SIG-M5 treated with dmso at 0.1 percent for 504 hours (cell line): ENCODE measurements at regions not wholly inside any gene's neighbourhood (a gene's known extent, or its start where the extent isn't known, plus 50 kb on each side); places are given as distances from the start of the nearest gene placed in this dataset.
A peak's percentile ranks its signal among the peaks of the same experiment; 100 is the strongest.

Experiments used
- DNase-seq: peaks from one replicate; lab custom pipeline; 2025; ENCODE audit not compliant: unreplicated experiment; lab: John Stamatoyannopoulos, UW

DNA sequence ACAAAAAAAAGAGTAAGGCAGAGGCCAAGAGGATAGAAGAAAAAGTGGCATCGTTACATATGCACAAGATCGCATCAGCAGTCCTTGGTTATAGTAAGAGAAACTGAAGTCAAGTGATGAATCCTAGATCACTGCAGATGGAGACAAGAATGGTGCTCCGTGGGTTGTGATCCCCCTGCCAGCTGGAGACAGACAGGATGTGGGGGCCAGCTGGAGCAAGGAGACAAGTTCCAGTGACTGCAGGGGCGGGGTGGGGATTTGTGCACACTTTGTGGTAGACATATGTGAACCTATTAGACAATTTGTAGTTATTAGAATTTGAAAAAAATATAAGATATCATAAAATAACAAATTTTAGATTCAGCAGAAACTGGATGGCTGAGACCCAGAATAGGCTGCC is 697.9 kb upstream of the ADAMTS16 start:
- no peak for DNase-seq

DNA sequence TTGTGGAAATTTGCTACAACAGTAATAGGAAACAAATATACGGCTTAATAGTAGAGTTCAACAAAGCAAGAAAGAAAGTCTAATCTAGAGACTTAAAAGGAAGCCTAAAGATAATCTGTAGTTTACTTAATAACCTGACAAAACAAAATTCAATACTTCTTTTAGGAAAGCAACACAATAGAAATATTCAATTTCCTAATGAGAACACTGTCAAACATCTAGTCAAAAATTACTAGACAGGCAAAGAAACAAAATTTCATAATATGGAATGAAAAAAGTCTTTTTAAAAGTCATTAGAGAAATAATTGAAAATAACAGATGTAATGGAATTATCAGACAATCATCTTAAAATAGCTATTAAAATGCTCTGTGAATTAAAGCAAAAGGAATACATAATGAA is 692.5 kb upstream of the ADAMTS16 start:
- DNase-seq, result no peak

DNA sequence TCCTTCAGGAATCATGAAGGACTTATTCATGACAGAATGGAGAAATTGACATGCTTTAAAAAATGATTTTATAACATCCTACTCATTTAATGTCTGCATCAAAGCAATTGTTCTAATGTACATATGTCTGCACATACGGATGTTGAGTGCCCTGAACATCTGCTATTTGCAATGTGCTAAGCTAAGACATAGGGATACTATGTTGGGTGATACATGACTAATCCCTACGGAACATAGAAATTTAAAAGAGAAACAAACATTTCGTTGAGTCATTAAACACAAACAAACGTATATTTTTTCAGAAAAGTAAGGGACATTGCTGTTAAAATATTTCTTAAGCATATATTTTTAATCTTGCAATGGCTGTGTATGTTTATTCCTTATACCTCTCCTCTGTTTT is 686.5 kb upstream of the ADAMTS16 start:
- DNase-seq, result no peak

DNA sequence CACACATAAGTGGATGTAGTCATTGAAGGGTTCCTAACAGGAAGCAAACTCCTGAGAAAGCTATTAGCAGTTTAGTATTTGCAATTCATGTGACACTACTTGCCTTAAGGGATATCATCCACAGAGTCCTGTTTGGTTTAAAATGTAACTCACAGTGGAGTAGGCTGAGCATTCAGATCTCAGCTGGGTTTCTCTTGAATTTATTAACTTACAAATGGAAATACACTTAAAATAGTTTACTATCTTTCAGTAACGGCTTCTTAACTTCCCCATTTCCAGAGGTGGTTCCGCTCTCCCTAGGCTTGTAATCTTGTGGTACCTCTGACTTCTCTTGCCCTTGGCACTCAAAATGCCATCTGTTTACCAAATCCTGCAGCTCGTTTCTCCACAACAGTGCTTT is 660.7 kb upstream of the ADAMTS16 start:
- peak; percentile 2 for DNase-seq

DNA sequence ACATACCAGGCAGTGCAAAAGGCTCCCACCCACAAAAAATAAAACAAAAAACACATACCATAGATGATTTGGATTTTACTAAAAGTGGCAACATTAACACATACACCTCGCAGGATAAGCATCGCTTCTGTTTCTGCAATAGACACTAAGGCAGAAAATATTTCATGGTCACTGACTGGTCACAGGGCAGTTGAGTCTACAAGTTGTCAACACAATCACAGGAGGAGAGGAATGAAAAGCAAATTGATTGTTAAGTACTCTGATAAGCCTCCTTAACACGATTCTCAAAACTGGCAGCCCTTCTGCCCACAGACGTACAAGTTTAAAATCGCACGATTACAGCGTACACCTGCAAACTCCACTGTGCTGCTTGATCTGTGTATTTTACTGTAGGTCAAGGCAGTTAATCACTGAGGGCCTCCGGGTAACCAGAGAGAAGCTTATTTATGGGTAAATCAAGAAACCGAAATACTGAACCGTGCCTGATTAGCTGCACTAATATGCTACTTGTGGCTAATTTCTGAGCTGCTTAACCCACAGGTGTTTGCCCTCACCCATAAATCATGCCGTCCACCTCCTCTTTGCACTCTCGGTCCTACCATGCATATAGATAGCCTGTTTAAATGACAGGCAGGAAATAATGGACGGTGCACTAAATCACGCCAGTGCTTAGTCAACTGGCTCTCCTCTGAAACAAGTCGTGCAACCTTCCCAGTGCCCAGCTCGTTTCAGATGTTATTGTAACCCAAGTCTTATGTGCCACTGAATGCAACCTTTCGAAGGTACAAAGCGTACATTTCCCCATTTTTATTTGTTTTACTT is 659.4 kb upstream of the ADAMTS16 start:
- no peak for DNase-seq

DNA sequence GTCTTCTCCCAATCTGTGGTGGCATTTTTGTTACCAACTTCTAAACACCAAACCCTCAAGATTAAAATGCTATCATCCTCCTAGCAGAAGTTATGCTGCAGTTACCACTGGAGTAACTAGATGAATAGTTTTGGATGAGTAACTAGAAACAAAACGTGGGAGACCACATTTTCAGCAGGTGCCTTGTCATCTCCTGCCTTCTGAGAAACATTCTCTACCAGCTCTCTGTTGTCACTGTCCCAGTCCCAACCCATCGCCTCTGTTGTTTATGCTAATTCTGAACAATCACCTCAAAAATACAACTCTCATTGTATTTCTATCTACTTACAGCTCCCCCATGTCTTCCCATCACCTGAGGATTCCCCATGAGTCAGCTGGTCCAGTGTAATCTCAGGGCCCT is 652.5 kb upstream of the ADAMTS16 start:
- no peak for DNase-seq

DNA sequence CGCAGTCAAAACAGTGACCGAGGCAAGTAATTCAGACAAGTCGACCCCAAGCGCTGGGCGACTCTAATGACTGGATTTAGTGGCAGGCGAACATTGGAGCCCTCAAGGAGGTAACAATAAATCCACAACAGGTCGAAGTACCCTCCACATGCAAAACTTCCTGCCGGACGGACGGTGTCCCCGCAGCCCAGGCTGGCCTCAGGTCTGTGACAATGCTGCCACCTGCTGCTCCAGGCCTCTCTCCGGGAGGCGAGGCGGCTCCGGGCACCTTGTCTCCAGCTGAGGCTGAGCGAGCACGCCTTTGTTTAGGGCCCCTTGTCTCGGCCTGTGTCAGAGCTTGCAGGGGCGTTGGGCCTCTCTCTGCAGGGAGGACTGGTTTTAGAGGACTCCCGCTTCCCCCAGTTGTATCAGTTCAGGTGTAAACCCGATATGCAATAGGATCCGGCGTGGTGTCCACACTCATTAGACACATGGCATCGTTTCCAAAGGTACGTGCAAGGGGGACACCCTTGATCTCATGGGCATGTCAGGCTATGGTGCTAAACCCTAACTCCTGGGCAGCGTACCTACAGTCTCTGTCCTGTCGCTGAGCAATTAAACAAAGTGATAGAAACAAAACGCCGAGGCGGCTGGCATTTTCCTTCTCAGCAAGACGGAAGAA is 628.0 kb upstream of the ADAMTS16 start:
- DNase-seq, result no peak

DNA sequence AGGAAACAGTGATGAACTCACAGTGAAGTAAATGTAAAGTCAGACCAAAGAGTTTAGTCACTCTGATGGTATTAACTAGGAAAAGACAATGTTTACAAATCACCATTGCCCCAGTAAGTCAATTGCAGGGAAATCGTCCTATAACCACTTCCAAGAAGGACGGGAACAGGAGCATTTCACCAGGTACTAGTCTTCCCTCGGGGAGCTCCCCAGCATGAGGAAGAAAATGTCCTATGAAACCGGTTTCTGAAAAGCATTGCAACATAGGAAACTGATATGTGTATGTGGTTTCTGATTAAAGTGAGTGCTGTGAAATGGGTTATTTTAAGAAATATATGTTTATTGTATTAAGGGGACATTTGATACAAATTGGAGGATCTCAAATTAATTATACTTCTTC is 626.7 kb upstream of the ADAMTS16 start:
- DNase-seq, result no peak

DNA sequence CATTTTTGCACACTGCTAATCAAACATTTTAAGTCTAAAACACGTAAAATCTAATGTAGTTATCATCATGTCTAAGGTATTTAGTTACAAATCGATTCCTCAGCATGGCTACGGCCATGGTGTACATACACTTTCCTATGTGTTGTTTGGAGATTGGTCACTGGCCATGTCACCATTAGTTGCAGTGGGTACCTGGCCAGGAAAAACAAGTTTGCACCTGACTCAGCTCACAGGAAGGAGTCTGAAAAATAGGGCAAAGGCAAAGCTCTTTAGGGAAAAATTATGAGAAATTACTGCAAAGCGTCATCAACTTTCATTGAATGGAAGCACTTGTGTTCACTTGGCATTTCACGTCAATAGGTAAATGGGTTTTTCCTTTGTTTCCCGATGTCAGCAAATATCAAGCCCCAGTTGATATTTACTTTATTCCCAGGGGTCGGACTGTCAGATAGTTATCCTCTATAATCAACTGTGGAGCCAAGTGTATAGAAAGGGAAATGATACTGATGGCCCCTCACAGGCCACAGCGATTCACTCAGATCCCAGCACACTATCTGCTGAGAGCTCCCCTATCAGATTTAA is 626.0 kb upstream of the ADAMTS16 start:
- no peak for DNase-seq

DNA sequence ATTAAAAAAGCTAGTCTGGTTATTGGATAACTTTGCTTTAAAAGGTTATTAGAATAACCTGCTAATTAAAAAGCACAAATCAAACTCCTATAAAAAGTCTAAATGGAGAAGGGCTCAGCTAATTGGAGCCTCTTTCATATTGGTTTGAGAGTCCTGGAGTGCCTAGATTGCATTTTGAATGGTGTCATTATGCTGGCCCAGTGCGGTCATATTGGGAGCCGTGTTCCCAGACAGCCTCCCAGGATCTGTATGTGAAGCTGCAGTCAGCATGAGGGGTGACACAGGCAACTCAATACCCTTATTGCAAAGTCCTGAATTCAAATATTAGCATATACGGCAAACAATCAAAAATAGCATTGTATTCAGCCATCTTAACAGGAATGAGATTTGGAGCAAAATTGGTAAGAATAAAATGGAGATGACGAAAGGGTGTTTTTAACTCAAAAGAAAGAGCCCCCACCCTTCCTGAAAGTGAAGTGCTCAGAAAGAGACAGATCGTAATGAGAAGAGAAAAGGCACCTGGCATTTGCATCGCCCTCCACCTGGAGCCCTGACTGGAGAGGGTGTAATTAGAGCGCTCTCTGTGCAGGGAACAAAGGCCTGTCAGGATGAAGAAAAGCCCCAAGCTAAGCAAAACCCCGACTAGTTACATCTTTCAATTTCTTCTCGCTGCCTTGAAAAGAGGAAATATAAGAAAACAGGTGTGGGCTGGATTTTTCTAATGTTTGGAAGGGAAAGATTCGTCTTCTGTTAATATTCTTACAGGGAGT is 621.0 kb upstream of the ADAMTS16 start:
- no peak for DNase-seq

DNA sequence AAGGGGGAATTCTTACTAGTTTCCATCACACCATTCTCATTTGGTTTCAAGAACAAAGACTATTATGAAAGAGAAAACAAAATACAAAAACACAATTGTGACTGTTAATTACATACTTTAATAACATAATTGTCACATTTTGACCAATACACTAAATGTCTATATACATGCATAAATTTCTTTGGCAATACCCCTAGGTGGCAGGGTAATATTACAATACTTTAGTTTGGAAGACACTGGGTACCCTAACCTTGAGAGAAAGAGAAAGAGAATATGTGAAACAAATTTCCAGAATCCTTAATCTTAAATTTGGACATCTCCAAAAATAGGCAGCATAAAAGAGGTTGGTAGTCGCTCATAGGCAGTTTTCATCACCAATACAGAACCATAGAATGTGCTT is 619.6 kb upstream of the ADAMTS16 start:
- DNase-seq, result no peak

DNA sequence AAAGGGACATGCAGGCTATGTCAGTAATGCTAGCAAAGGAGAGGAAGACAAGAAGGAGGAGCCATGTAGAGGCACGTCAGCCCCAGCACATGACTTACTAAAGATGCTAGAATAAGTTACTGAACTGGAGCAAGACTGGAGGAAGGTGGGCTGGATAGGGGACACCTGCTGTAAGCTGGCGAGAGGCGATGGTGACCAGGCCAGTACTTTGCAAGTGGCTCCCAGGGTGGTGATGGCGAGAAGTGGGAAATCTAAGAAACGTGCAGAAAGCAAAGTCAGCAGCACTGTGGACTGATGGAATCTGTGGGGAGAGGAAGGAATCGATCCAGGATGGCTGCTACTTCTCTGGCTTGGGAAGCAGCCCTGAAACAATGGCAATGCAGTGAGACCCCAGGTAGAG is 617.1 kb upstream of the ADAMTS16 start:
- DNase-seq, result no peak

DNA sequence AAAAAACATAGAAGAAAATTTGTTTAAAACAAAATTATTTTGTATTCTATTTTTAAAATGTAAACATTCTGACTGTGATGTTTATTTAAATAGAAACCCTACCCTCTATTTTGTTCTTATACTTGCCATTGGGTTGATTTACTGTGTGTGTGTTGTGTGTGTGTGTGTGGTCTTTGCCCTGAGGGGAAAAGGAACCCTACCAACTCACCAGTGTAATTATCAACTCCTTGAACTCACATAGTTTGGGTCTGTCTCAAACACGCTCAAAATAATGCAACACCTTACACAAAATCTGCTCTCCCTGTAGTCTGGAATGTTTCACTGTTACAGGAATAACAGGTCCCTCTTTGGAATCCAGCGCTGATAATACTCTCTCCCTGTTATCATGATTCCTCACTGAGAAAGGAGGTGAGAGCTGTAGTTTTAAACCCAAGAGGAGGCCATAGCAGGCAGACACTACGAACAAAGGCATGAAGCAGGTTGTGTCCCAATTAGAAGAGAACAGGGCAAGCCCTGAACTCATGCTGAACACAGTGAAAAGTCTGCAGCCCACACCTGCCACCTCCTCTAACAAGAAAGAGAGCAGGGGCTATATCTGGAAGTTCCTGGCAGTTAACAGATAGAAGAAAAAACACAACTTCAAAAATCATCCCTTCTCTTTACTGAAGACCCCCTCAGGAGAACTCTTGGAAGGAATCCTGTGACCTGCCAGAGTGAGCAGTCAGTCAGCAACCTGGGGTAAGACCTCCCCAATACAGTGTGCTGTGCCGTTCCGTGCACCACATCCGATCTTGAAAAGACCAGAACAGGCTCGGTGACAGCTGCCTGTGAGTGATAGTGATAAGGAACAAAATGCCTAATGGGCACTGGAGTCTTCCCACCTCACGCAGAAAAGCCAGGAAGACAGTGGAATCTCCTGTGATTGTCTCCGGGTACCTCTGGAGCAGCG is 608.1 kb upstream of the ADAMTS16 start:
- no peak for DNase-seq

DNA sequence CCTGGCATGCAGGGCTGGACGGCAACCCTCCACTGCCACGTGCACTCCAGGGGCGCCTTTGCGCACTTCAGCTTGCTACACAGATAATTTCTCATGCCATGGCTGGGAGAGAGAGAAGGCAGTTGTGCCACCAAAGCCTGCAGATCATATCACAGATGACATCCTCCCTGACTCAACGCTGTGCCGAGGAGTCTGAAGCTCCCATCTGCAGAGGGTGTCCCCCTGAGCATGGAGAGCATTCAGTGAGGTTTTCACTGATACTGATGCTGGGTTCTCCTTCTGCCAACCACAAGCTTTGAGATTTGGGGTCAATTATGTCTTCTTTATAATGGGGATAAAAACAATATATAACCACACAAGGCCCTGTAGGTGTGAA is 607.4 kb upstream of the ADAMTS16 start:
- no peak for DNase-seq

DNA sequence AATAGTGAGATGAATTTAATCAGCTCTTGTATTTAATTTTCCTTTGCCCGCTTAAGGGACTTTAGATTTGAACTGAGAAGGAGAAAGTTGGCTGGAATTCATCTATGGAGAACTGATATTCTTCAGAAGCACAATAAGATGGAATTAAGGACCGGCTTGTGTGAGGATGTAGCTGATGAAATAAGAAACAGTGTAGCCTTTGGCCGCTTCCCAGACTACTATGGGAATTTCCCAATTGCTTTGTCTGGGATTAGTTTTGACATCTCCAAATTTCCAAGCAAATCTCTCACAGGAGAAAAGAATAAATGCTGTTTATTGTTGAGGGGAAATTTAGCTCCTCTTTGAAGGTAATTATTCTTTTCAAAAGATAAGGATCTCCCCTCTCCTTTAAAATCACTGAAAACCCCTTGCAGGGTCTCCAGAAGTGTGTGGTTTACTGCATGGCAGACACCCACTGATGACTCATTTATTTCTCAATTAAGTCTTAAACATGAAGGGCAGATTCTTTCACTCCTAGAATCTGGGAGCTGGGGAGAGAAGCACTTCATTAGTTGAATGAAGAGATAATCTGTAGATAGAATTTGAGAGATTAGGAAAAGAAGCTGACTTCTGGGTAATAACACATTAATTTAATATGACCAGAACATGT is 606.5 kb upstream of the ADAMTS16 start:
- DNase-seq, result no peak

DNA sequence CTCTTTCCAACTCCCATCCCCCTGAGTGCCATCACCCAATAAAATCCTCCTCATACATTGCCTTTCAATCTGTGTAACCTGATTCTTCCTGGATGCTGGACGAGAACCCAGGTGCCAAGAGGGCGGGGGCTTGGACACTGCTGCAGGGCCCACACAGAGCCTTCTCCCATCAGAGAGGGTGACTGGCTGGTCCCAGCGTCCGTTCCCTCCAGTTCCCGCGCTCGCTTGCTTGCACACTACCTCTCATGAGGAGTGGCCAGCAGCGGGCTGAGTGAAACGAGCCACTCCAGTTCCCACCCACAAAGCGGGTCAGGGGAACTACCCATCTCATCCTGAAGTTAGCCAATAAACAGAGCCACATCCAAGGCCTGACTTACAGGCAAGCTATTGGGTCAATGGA is 602.6 kb upstream of the ADAMTS16 start:
- no peak for DNase-seq

DNA sequence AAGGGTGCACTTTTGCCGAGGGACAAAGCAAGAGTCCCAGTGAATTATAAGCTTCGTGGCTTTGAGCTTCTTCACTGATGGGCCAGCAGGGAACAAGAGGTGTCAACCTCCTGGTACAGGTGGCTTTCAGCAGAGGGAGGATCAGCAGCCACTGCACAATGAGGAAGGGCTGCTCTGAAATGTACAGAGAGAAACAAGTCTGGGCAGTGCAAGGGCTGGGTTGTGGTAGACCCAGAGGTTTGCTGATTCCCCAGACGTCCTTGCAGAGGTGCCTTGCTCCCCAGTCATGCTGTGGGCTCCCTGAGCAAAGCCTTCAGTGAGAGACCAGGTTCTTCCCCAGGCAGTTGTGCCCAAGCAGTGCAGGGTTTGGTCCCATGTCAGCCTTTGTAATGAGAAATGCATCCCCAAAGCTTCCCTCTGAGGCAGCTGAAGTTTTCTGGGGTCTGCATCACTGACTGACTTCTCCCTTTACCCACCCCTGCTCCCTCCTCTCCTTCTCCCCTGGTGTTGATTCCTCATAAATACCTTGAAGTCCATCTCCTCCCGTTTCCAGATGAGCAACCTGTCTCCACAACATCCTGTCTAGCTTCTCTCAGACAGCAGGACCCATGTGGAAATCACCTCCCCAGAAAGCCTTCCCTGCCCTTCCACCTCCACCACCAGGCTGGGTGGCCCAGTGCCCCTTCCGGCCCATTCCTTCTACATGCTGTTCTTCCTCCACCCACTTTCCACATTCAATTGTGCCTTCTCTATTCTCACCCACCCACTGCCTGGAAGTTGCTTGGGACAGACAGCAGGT is 599.6 kb upstream of the ADAMTS16 start:
- DNase-seq, result no peak

DNA sequence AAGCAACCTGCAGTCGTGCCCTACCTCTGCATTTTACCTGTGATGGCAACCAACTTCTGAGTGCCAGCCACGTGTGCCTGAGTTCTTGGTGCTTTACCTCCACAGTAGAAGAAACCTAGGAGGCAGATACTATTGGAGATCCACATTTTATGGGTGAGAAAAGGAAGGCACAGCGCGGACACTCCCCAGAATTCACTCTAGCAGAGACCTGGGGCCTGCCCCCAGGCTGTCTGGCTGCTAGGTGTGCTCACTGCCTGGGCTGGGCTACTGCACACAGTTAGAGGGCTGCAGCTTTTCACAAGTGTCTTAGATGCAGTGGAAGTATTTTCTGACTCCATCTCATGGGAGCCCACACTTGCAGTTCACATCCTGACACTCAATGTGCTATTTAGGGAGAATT is 598.8 kb upstream of the ADAMTS16 start:
- DNase-seq, result no peak

DNA sequence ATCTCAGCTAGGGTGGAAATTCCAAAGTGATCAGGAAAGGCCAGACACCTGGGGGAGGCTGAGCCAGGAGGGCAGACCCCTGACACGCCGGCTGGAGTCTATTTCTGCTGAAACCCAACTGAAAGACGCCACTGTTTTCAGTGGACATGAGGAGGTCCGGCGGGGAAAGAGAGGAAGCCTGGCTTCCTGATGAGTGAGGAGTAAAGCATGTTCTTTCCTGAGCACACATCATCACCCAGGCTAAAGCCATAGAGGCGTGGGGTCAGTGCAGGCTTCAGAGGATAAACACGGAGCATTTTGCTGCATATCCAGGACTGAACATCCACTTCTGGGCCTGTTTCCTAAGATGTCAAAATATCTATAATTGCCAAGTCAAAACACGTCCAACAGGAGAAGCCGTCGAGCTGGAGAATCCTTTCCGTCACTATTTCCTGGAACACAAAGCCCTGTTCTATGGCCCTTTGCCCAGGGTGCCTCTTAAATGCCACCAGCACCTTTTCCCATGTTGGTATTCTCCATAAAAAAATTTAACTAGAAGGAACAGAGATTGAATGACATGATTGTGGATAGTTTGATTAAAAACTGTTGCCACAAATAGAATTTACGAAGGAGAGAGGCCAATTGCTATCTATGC is 597.9 kb upstream of the ADAMTS16 start:
- DNase-seq, result no peak
